ENCODE measurements at regions not wholly inside any gene's neighbourhood (a gene's known extent, or its start where the extent isn't known, plus 50 kb on each side); places are given as distances from the start of the nearest gene placed in this dataset.
"Not testable (repeated sequence)": the region's sequence is repeated elsewhere in the genome, so short reads cannot be mapped to it uniquely, and the experiment has no call there.

DNA sequence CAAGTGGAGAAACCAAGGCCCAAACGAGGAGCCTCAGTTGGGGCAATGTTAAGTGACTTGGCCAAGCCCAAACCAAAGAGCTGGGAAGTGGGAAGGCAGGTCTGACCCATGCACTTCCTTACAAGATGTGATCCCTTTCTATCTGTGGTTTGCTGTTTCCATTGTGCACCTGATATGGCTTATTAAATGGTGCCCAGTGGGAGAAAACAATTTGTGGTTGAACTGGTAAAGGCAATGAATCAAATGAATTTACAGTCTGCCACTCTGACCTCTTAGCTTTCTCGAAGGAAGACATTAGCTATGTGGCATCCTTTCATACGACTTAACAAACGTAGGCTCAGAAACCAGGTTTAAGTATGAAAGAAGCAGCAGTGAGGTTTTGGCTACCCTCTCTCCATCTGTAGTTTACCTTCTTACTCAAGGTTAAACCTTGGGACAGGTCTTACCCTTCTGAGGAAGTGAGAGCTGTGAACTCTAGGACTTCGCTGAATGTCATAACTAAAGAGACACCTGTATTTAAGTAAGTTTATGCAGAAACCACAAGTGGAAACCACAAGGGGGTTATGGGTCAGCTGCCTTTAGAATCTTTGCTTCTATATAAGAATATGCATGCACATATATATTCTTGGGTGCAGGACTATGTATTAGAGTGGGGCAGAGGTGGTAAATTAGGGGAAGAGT is 100.5 kb upstream of the SPATA31D4 start:
- no peak for TF ChIP-seq ZFX (IDR thresholded peaks at IDR 0.05; ENCODE audit: borderline replicate concordance)
- TF ChIP-seq, protein P1, sequence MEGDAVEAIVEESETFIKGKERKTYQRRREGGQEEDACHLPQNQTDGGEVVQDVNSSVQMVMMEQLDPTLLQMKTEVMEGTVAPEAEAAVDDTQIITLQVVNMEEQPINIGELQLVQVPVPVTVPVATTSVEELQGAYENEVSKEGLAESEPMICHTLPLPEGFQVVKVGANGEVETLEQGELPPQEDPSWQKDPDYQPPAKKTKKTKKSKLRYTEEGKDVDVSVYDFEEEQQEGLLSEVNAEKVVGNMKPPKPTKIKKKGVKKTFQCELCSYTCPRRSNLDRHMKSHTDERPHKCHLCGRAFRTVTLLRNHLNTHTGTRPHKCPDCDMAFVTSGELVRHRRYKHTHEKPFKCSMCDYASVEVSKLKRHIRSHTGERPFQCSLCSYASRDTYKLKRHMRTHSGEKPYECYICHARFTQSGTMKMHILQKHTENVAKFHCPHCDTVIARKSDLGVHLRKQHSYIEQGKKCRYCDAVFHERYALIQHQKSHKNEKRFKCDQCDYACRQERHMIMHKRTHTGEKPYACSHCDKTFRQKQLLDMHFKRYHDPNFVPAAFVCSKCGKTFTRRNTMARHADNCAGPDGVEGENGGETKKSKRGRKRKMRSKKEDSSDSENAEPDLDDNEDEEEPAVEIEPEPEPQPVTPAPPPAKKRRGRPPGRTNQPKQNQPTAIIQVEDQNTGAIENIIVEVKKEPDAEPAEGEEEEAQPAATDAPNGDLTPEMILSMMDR (IDR thresholded peaks at IDR 0.05) = no peak
- no peak overlapping the region for H3K27ac ChIP-seq

DNA sequence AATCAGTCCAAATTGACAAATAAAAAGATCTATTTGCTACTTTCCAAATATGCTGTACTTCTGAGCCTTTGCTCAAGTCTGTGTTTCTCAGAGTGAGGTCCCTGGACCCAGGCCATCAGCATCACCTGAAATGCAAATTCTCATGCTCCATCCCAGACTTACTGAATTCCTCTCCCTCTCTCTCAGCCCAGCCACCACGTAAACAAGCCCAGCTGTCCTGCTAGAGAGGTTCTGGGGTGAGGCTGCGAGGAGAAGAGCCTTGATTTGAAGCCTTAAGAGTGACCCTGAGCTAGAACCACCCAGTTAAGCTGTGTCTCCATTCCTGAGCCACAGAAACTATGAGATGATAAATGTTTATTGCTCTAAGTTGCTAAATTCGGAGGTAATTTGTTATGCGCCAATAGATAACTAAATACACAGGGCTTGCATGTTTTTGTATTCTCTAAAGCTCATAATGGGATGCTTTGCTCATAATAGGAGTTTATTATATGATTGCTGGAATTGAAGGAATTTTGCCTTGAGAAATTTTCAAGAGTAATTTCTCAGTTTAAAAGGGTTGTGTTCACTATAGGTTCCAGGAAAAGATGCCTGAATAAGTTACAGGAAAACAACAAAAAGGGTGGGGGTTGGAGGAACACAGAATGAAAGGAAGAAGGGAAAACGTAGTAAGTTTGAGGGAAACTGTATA is 98.9 kb upstream of the SPATA31D4 start:
- TF ChIP-seq ZFX (IDR thresholded peaks at IDR 0.05; ENCODE audit: borderline replicate concordance) = no peak
- TF ChIP-seq, protein P1 (IDR thresholded peaks at IDR 0.05) = no peak
- H3K27ac ChIP-seq = no peak overlapping the region

DNA sequence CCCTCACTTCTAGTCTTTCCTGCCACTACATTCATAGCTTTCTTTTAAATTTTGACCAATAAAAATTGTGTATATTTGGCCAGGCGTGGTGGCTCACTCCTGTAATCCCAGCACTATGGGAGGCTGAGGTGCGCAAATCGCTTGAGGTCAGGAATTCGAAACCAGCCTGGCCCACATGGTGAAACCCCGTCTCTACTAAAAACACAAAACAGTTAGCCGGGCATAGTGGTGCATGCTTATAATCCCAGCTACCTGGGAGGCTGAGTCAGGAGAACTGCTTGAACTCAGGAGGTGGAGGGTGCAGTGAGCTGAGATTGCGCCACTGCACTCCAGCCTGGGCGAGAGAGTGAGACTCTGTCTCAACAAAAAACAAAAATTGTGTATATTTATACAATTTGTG is 97.8 kb upstream of the SPATA31D4 start:
- not testable (repeated sequence) for H3K27ac ChIP-seq

DNA sequence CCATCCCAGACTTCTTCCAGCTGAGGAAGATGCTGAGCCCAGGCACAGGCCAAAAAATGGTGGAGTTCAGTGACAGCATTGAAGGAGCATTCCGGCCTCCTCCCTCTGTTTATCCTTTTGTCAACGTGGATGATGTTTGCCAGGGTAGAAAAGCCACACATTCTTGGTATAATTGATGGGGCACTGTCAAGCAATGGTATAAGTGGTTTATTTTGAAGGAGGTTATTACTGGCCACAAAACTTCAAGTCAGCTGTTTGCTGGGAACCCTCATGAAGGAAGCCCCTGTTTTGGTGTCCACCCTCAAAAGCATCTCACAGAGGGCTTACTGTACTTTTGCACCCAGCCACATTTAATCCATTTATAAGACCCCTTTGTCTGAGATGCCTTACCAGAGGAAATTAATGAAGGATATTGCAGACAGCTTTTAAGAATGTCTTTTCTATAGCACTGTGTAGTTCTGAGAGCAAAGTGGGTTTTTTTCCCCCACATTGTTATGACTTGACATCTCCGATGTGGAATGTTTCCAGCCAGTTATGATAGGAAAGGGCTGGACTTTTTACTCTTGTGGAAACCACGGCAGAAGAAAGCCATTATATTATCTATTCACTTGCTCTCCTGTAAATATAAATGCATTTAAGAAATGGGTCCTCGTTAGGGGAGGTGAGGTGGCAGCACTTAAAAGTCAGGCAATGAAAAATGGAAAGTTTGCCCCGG is 95.5 kb upstream of the SPATA31D4 start:
- no peak for TF ChIP-seq ZFX (IDR thresholded peaks at IDR 0.05; ENCODE audit: borderline replicate concordance)
- TF ChIP-seq, protein P1 (IDR thresholded peaks at IDR 0.05) = no peak
- no peak overlapping the region for H3K27ac ChIP-seq

DNA sequence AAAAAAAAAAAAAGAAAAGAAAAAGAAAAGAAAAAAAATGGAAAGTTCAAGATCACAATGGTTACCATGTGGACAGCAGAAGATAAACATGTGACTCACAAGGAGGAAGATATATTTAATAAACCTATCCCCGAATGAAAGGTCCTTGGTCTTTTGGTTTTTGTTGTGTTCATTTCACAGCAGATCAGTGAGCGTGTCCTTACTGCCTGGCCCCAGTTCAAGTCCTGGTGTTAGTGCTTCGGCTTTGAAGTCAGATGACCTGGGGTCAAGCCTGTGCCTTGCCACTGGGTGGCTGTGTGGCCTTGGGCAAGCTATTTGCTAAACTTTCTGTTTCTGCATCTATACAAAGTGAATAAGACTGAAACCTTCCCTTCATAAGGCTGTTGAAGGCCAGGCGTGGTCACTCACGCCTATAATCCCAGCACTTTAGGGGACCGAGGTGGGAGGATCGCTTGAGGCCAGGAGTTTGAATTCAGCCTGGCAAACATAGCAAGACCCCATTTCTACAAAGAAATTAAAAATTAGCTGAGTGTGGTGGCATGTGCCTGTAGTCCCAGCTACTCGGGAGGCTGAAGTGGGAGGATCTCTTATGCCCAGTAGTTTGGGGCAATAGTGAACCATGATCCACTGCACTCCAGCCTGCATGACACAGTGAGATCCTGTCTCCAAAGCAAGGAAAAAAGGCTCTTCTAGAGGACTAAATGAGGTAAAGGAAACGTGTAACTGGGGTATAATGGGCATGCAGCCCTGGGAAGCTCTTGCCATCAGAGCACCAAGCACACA is 94.5 kb upstream of the SPATA31D4 start:
- no peak overlapping the region for H3K27ac ChIP-seq
- TF ChIP-seq, protein P1 (IDR thresholded peaks at IDR 0.05) = no peak
- no peak for TF ChIP-seq ZFX (IDR thresholded peaks at IDR 0.05; ENCODE audit: borderline replicate concordance)

DNA sequence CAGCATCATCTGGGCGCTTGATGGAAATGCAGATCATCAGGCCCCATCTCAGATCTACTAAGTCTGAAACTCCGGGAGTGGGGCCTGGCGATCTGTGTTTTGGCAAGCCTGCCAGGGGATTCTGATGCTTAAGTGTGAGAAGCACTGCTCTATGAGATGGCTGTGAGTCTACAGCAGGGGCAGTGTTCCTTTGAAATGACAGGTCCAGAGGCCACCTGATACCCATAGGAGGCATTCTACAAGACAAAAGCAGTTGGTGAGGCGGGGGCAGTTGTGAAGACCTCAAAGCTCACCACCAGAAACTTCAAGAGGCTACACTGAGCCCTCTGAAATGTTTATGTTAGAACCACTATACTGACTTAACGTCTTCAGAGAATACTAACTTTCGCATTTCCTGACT is 86.9 kb upstream of the SPATA31D4 start:
- TF ChIP-seq, protein P1 (IDR thresholded peaks at IDR 0.05) = no peak
- no peak for TF ChIP-seq ZFX (IDR thresholded peaks at IDR 0.05; ENCODE audit: borderline replicate concordance)
- H3K27ac ChIP-seq = no peak overlapping the region

DNA sequence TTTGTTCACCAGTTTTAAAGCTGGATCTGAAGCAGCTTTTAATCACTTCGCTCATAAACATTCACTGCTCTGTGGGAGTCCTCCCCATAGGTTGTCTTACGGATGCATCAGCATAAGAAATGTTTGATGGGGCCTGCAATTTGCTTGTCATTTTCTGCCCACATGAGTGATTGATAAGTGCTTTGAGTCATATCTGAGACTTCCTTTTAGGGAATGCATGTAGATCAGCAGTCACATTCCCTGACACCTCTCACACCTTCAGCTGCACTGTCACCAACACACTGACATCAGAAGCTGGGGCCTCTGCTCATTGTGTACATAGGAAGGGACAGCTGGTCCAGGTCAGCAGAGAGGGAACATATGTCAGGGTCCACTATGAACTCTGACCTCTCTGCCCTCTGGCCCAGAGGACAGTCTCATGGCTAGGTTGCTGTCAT is 84.1 kb upstream of the SPATA31D4 start:
- TF ChIP-seq, protein P1 (IDR thresholded peaks at IDR 0.05) = no peak
- no peak for TF ChIP-seq ZFX (IDR thresholded peaks at IDR 0.05; ENCODE audit: borderline replicate concordance)
- no peak overlapping the region for H3K27ac ChIP-seq

All from 22Rv1 (cell line).